OCI-LY1 (cell line): ENCODE measurements at regions not wholly inside any gene's neighbourhood (a gene's known extent, or its start where the extent isn't known, plus 50 kb on each side); places are given as distances from the start of the nearest gene placed in this dataset.

ENCODE experiments used
- H2AFZ ChIP-seq: fragments of 200-600 bp; sonication (generic), shearing (Covaris generic); 2 replicates; pipeline ENCODE4 v1.6.0; 2014; ENCODE audit warnings: antibody characterized with exemption, mild to moderate bottlenecking, low read length
- H3F3A ChIP-seq: fragments of 200-600 bp; sonication (generic), shearing (Covaris generic); 2 replicates; pipeline ENCODE4 v1.6.0; 2014; ENCODE audit warnings: mild to moderate bottlenecking, antibody characterized with exemption, low read length, moderate library complexity; ENCODE audit not compliant: insufficient read depth
- H3K27ac ChIP-seq: fragments of 200-600 bp; sonication (generic); 2 replicates; pipeline ENCODE4 v1.5.1; 2014; ENCODE audit warnings: low read length, mixed run types, mild to moderate bottlenecking, low read depth; ENCODE audit not compliant: poor library complexity, severe bottlenecking
- H3K27me3 ChIP-seq: fragments of 200-600 bp; sonication (generic); 2 replicates; pipeline ENCODE4 v1.6.0; 2014; ENCODE audit warnings: antibody characterized with exemption, mild to moderate bottlenecking, low read length, moderate library complexity; ENCODE audit not compliant: insufficient read depth
- H3K36me3 ChIP-seq: fragments of 200-600 bp; sonication (generic); 2 replicates; pipeline ENCODE4 v1.6.1; 2014; ENCODE audit warnings: mild to moderate bottlenecking, antibody characterized with exemption, low read length, moderate library complexity, mixed read lengths; ENCODE audit not compliant: insufficient read depth
- H3K4me1 ChIP-seq: fragments of 200-600 bp; sonication (generic); 2 replicates; pipeline ENCODE4 v1.5.1; 2014; ENCODE audit warnings: mild to moderate bottlenecking, low read length, moderate library complexity; ENCODE audit not compliant: insufficient read depth, severe bottlenecking
- H3K4me2 ChIP-seq: fragments of 200-600 bp; sonication (generic), shearing (Covaris generic); 2 replicates; pipeline ENCODE4 v1.6.1; 2014; ENCODE audit warnings: low read length
- H3K4me3 ChIP-seq: fragments of 200-600 bp; sonication (generic); 2 replicates; pipeline ENCODE4 v1.5.1; 2014; ENCODE audit warnings: low read length, low read depth, mild to moderate bottlenecking, mixed read lengths; ENCODE audit not compliant: poor library complexity, severe bottlenecking
- H3K79me2 ChIP-seq: fragments of 200-600 bp; shearing (Covaris generic); 2 replicates; pipeline ENCODE4 v1.6.1; 2016; ENCODE audit warnings: mixed run types, low read length, mixed read lengths; ENCODE audit not compliant: insufficient read depth
- H3K9ac ChIP-seq: fragments of 200-600 bp; sonication (generic), shearing (Covaris generic); 2 replicates; pipeline ENCODE4 v1.6.1; 2014; ENCODE audit warnings: mild to moderate bottlenecking, low read length, mixed read lengths
- H3K9me2 ChIP-seq: fragments of 200-600 bp; sonication (generic), shearing (Covaris generic); 2 replicates; pipeline ENCODE4 v1.6.1; 2014; ENCODE audit warnings: low read depth, mild to moderate bottlenecking, low read length, mixed read lengths
- H3K9me3 ChIP-seq: fragments of 200-600 bp; shearing (Covaris generic); 2 replicates; pipeline ENCODE4 v1.6.1; 2014; ENCODE audit warnings: low read length, mixed read lengths
- H4K20me1 ChIP-seq: fragments of 200-600 bp; sonication (generic), shearing (Covaris generic); 2 replicates; pipeline ENCODE4 v1.6.0; 2016; ENCODE audit warnings: mild to moderate bottlenecking, low read length; ENCODE audit not compliant: insufficient read depth
- CTCF ChIP-seq: fragments of 200-600 bp; sonication (generic), shearing (Covaris generic); IDR thresholded peaks from 2 replicates; pipeline ENCODE4 v1.5.1; 2017; ENCODE audit warnings: mild to moderate bottlenecking, antibody characterized with exemption, low read length, moderate library complexity, mixed read lengths
- EZH2 ChIP-seq: fragments of 200-600 bp; sonication (generic), shearing (Covaris generic); IDR thresholded peaks from 2 replicates; pipeline ENCODE4 v1.8.0; 2017; ENCODE audit warnings: borderline replicate concordance, mixed run types, mild to moderate bottlenecking, antibody characterized with exemption, low read length, moderate library complexity, mixed read lengths

- Histone ChIP-seq H3K27ac (no peak overlapping the region), H3K9me2 (no peaks in the 10 kb centered on the region), H3K9ac (no peak overlapping the region), H3K27me3 (no peaks in the 10 kb centered on the region), H3K79me2 (no peaks in the 10 kb centered on the region), H3K9me3 (no peaks in the 10 kb centered on the region), H4K20me1 (no peaks in the 10 kb centered on the region), H2AFZ (no peak overlapping the region), H3K4me2 (no peak overlapping the region), H3F3A (no peaks in the 10 kb centered on the region), H3K4me3 (no peak overlapping the region), H3K36me3 (no peaks in the 10 kb centered on the region), H3K4me1 (no peaks in the 10 kb centered on the region)
- TF ChIP-seq EZH2 (no peak), CTCF (no peak)
These were observed 656.4 kb upstream of the ZWINT start for GRCh38 chr10:57017356-57018037.

GRCh38 chr10:57015595-57016318, 654.7 kb upstream of the ZWINT start:
- H4K20me1 ChIP-seq = no peaks in the 10 kb centered on the region
- H3K4me3 ChIP-seq = no peak overlapping the region
- H3K4me1 ChIP-seq = no peaks in the 10 kb centered on the region
- no peak overlapping the region for H3K4me2 ChIP-seq
- no peaks in the 10 kb centered on the region for H3K9me2 ChIP-seq
- no peaks in the 10 kb centered on the region for H3K36me3 ChIP-seq
- no peak overlapping the region for H2AFZ ChIP-seq
- no peaks in the 10 kb centered on the region for H3K79me2 ChIP-seq
- no peaks in the 10 kb centered on the region for H3K9me3 ChIP-seq
- no peak overlapping the region for H3K27ac ChIP-seq
- H3K9ac ChIP-seq = no peak overlapping the region
- no peak for TF ChIP-seq CTCF
- TF ChIP-seq EZH2 = no peak
- H3F3A ChIP-seq = no peaks in the 10 kb centered on the region
- no peaks in the 10 kb centered on the region for H3K27me3 ChIP-seq

GRCh38 chr10:57015187-57015586, 654.1 kb upstream of the ZWINT start:
- Histone ChIP-seq H3K4me1 (no peaks in the 10 kb centered on the region), H3K27ac (no peak overlapping the region)

More at GRCh38 chr10:57015187-57015586, 654.1 kb upstream of the ZWINT start:
- Histone ChIP-seq H4K20me1 (no peaks in the 10 kb centered on the region), H3K4me3 (no peak overlapping the region), H3K9me3 (no peaks in the 10 kb centered on the region), H3K9ac (no peak overlapping the region), H3K4me2 (no peak overlapping the region), H3K9me2 (no peaks in the 10 kb centered on the region), H3K79me2 (no peaks in the 10 kb centered on the region), H2AFZ (no peak overlapping the region), H3K27me3 (no peaks in the 10 kb centered on the region), H3F3A (no peaks in the 10 kb centered on the region), H3K36me3 (no peaks in the 10 kb centered on the region)
- TF ChIP-seq CTCF = no peak
- no peak for TF ChIP-seq EZH2
